ENCODE measurements at regions not wholly inside any gene's neighbourhood (a gene's known extent, or its start where the extent isn't known, plus 50 kb on each side); places are given as distances from the start of the nearest gene placed in this dataset.

- TF ChIP-seq CTCF (IDR thresholded peaks at IDR 0.05), result no peak
- DNase-seq (no peak), ATAC-seq (no peak)
- intact Hi-C loops (cut with DNase I, micrococcal nuclease), result no loop called here
- no peak overlapping the region for H3K4me3 ChIP-seq
- H3K9me3 ChIP-seq, result no peaks in the 10 kb centered on the region
- no peaks in the 10 kb centered on the region for H3K4me1 ChIP-seq (ENCODE audit: low read depth)
- H3K36me3 ChIP-seq (ENCODE audit: low read depth), result no peaks in the 10 kb centered on the region
Measured at GRCh38 chr2:226351711-226352110, 447.9 kb downstream of the IRS1 start.

GRCh38 chr2:226339616-226340015 is 460.0 kb downstream of the IRS1 start:
- Histone ChIP-seq H3K36me3 (ENCODE audit: low read depth) (no peaks in the 10 kb centered on the region), H3K9me3 (no peaks in the 10 kb centered on the region), H3K4me1 (ENCODE audit: low read depth) (no peaks in the 10 kb centered on the region), H3K4me3 (no peak overlapping the region)
- DNase-seq (no peak), ATAC-seq (no peak)
- intact Hi-C loops (cut with DNase I, micrococcal nuclease), result no loop called here
- no peak for TF ChIP-seq CTCF (IDR thresholded peaks at IDR 0.05)

- ATAC-seq (no peak), DNase-seq (no peak)
- no peaks in the 10 kb centered on the region for H3K4me1 ChIP-seq (ENCODE audit: low read depth)
- no peaks in the 10 kb centered on the region for H3K9me3 ChIP-seq
- H3K4me3 ChIP-seq, result no peak overlapping the region
- H3K36me3 ChIP-seq (ENCODE audit: low read depth), result no peaks in the 10 kb centered on the region
- intact Hi-C loops (cut with DNase I, micrococcal nuclease), result no loop called here
- TF ChIP-seq CTCF (IDR thresholded peaks at IDR 0.05), result no peak
Measured at GRCh38 chr2:226338825-226339224, 460.8 kb downstream of the IRS1 start.

- Histone ChIP-seq H3K4me3 (no peak overlapping the region), H3K36me3 (ENCODE audit: low read depth) (no peaks in the 10 kb centered on the region), H3K4me1 (ENCODE audit: low read depth) (no peaks in the 10 kb centered on the region), H3K9me3 (no peaks in the 10 kb centered on the region)
- ATAC-seq (no peak), DNase-seq (no peak)
- no peak for TF ChIP-seq CTCF (IDR thresholded peaks at IDR 0.05)
- intact Hi-C loops (cut with DNase I, micrococcal nuclease), result no loop called here
Measured at GRCh38 chr2:226337941-226338600, 461.5 kb downstream of the IRS1 start.

- ATAC-seq (no peak), DNase-seq (no peak)
- TF ChIP-seq CTCF (IDR thresholded peaks at IDR 0.05), result no peak
- intact Hi-C loops (cut with DNase I, micrococcal nuclease), result no loop called here
- no peaks in the 10 kb centered on the region for H3K4me1 ChIP-seq (ENCODE audit: low read depth)
- H3K4me3 ChIP-seq, result no peak overlapping the region
- no peaks in the 10 kb centered on the region for H3K9me3 ChIP-seq
- no peaks in the 10 kb centered on the region for H3K36me3 ChIP-seq (ENCODE audit: low read depth)
Measured at GRCh38 chr2:226336283-226336682, 463.3 kb downstream of the IRS1 start.
